Astrocyte of the cerebellum (primary cell): ENCODE measurements at regions not wholly inside any gene's neighbourhood (a gene's known extent, or its start where the extent isn't known, plus 50 kb on each side); places are given as distances from the start of the nearest gene placed in this dataset.

Experiments used
- DNase-seq: peaks from one replicate; pipeline ENCODE4 v3.0.0-alpha.2; 2011; ENCODE audit warnings: low read depth
- H3K4me3 ChIP-seq: 2 replicates; pipeline ENCODE4 v1.5.1; 2011; ENCODE audit warnings: mild to moderate bottlenecking, low read depth, low read length, moderate library complexity
- in situ Hi-C: cut with HindIII; loops from 2 replicates; pipeline ENCODE4 v1.10.0; 2017; ENCODE audit warnings: low sequenced_read_pairs
- TF ChIP-seq, protein P1 (sequence below): IDR thresholded peaks from 2 replicates; pipeline ENCODE4 v1.5.1; 2012; ENCODE audit warnings: low read length, low read depth, moderate library complexity, mild to moderate bottlenecking; ENCODE audit errors: missing control alignments

DNA sequence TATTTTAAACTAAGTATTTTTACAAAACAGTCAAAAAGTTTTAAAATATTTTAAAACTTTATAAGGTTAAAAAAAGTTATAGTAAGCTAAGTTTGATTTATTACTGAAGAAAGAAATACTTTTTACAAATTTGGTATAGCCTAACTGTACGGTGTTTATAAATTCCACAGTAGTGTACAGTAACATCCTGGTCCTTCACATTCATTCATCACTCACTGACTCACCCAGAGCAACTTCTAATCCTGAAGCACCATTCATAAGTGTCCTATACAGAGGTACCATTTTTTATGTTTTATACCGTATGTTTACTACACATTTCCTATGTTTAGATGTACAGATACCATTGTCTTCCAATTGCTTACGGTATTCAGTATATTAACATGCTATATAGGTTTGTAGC is 170.0 kb downstream of the KLHL28 start:
- in situ Hi-C loops, result no loop called here
- H3K4me3 ChIP-seq, result no peak overlapping the region
- TF ChIP-seq, protein P1, sequence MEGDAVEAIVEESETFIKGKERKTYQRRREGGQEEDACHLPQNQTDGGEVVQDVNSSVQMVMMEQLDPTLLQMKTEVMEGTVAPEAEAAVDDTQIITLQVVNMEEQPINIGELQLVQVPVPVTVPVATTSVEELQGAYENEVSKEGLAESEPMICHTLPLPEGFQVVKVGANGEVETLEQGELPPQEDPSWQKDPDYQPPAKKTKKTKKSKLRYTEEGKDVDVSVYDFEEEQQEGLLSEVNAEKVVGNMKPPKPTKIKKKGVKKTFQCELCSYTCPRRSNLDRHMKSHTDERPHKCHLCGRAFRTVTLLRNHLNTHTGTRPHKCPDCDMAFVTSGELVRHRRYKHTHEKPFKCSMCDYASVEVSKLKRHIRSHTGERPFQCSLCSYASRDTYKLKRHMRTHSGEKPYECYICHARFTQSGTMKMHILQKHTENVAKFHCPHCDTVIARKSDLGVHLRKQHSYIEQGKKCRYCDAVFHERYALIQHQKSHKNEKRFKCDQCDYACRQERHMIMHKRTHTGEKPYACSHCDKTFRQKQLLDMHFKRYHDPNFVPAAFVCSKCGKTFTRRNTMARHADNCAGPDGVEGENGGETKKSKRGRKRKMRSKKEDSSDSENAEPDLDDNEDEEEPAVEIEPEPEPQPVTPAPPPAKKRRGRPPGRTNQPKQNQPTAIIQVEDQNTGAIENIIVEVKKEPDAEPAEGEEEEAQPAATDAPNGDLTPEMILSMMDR, result no peak
- no peak for DNase-seq

DNA sequence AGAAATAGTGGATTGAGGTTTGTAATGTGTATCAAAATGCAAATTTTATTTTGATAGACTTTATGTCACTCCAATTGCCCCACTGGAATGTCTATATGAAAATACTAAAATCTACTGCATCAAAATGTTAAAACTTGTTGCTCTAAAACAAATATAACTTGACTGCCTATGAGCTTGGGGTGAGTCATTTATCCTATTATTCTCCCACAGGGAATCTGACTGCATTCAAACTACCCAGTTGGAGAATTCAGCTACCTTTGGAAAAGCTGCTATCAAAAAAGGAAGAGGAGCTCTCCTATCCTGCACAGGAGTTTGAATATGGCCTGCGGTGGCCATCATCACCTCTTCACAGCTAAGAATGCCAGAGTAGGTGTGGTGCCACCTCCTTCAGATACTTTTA is 173.1 kb downstream of the KLHL28 start:
- TF ChIP-seq, protein P1, result no peak
- H3K4me3 ChIP-seq, result no peak overlapping the region
- no peak for DNase-seq
- in situ Hi-C loops, result no loop called here

GRCh38 chr14:44785096-44785495 is 176.7 kb downstream of the KLHL28 start:
- in situ Hi-C loops, result no loop called here
- TF ChIP-seq, protein P1, result no peak
- no peak overlapping the region for H3K4me3 ChIP-seq
- DNase-seq, result no peak

DNA sequence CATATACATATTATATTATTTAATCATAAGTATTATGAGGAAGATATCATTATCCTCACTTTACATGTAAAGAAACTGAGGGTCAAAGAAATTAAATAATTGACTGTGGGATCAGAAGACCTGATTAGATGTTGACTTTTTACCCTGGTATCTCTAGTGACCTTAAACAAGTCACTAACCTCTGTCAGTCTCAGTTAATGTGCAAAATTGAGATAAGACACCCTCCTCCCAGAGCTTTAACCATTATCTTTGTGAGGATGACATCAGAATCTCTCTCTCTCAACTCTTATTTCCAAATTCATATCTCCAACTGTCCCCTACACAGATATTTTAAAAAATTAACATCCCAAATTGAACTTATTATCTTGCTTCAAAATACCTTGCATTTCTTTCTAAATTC is 177.8 kb downstream of the KLHL28 start:
- in situ Hi-C loops, result no loop called here
- H3K4me3 ChIP-seq, result no peak overlapping the region
- TF ChIP-seq, protein P1, result no peak
- no peak for DNase-seq

DNA sequence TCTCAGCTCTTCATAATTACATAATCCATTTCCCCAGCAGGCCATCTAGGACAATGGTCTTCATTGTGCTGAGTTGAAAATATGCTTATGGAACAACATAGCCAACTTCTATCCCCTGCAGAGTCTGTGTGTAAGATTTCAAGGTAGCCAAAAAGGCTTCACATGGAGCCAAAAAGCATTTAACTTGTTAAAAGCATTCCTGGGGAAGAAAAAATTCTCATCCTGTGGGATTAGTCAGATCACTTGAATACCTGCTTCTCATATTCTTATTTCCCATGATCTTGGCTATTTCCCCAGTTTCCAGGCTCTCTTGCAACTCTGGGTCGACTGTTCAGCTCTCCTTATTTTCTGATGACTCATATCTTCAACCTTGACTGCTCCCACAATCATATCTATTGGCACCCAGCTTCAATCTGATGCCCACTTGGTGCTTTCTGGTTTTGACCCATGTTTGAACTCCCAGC is 178.9 kb downstream of the KLHL28 start:
- in situ Hi-C loops, result no loop called here
- TF ChIP-seq, protein P1, result no peak
- no peak overlapping the region for H3K4me3 ChIP-seq
- DNase-seq, result peak; percentile 71

- H3K4me3 ChIP-seq, result no peak overlapping the region
- TF ChIP-seq, protein P1, result no peak
- in situ Hi-C loops, result no loop called here
Measured at GRCh38 chr14:44780989-44781388, 180.8 kb downstream of the KLHL28 start.

DNA sequence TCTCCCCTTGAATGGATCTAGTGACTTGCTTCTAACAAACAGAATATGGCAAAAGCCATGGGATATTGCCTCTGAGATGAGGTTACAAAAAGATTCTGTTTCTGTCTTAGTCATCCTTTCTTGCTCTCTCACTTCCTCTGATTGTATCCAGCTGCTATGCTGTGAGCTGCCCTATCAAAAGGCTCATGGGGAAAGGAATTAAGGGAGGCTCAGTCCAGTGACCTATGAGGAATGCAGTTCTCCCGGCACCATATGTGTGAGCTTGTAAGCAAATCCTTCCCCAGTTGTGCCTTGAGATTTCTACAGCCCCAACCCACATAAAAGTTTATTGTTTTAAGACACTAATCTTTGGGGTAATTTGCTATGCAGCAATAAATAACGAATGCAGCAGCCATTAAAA is 183.1 kb downstream of the KLHL28 start:
- no peak overlapping the region for H3K4me3 ChIP-seq
- TF ChIP-seq, protein P1, result no peak
- in situ Hi-C loops, result no loop called here
- DNase-seq, result no peak

More at GRCh38 chr14:44780989-44781388, 180.8 kb downstream of the KLHL28 start:
- no peak for DNase-seq
